HCT116 (cell line): ENCODE measurements at regions not wholly inside any gene's neighbourhood (a gene's known extent, or its start where the extent isn't known, plus 50 kb on each side); places are given as distances from the start of the nearest gene placed in this dataset.

Source experiments
- EZH2 ChIP-seq: fragments of 200-600 bp; sonication (generic); IDR thresholded peaks from 2 replicates; pipeline ENCODE4 v1.6.1; 2017; ENCODE audit warnings: antibody characterized with exemption, mixed run types
- POLR2AphosphoS5 ChIP-seq: IDR thresholded peaks from 2 replicates; pipeline ENCODE4 v1.6.1; 2011; ENCODE audit warnings: mild to moderate bottlenecking, low read depth, low read length, moderate library complexity
- SIN3A ChIP-seq: IDR thresholded peaks from 2 replicates; pipeline ENCODE4 v1.6.1; 2012; ENCODE audit warnings: low read depth
- SP1 ChIP-seq: IDR thresholded peaks from 2 replicates; pipeline ENCODE4 v1.6.1; 2012; ENCODE audit warnings: low read depth
- TCF7L2 ChIP-seq: IDR thresholded peaks from 2 replicates; pipeline ENCODE4 v1.7.0; 2011; ENCODE audit warnings: borderline replicate concordance, inconsistent platforms; ENCODE audit not compliant: insufficient read depth, insufficient read length; ENCODE audit errors: extremely low read depth
- TF ChIP-seq, protein P1 (sequence below): IDR thresholded peaks from 2 replicates; pipeline ENCODE4 v1.6.1; 2012
- TF ChIP-seq, protein P2 (sequence below), 3 experiments: fragments of 200-600 bp in 1 of 3; sonication (generic) in 1 of 3; IDR thresholded peaks in 2 of 3; conservative IDR thresholded peaks in 1 of 3; 2 replicates each; pipeline ENCODE4 v1.5.1; 2012 to 2017; ENCODE audit warnings: low read depth in 2 of 3, low read length in 2 of 3, antibody characterized with exemption in 1 of 3, borderline replicate concordance in 1 of 3, control low read depth in 1 of 3, mild to moderate bottlenecking in 1 of 3, mixed read lengths in 1 of 3, mixed run types in 1 of 3, moderate library complexity in 1 of 3; ENCODE audit not compliant: insufficient read depth in 1 of 3

DNA sequence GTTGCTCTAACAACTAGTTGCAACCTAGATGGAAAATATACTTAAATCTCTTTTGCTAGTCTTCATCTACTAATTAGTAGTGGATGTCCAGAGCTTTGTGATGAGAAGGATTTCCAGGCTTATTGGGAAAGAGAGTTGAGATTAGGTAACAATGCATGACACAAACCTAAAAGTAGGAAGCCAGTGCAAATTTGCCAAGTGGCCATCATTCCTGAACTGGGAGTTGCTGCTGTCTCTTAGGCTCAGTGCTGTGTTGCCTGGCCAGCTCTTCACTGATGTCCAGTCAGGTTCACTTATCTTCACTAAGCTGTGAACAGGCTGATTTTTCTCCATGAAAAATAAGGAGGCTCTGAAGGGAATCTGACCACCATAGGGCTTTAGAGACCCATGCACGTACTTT lies 105.6 kb upstream of the AMOT start:
- no peak for TF ChIP-seq POLR2AphosphoS5
- TF ChIP-seq, protein P1, sequence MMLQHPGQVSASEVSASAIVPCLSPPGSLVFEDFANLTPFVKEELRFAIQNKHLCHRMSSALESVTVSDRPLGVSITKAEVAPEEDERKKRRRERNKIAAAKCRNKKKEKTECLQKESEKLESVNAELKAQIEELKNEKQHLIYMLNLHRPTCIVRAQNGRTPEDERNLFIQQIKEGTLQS = no peak
- no peak for TF ChIP-seq SP1
- TF ChIP-seq, protein P2, sequence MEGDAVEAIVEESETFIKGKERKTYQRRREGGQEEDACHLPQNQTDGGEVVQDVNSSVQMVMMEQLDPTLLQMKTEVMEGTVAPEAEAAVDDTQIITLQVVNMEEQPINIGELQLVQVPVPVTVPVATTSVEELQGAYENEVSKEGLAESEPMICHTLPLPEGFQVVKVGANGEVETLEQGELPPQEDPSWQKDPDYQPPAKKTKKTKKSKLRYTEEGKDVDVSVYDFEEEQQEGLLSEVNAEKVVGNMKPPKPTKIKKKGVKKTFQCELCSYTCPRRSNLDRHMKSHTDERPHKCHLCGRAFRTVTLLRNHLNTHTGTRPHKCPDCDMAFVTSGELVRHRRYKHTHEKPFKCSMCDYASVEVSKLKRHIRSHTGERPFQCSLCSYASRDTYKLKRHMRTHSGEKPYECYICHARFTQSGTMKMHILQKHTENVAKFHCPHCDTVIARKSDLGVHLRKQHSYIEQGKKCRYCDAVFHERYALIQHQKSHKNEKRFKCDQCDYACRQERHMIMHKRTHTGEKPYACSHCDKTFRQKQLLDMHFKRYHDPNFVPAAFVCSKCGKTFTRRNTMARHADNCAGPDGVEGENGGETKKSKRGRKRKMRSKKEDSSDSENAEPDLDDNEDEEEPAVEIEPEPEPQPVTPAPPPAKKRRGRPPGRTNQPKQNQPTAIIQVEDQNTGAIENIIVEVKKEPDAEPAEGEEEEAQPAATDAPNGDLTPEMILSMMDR (IDR thresholded peaks at IDR 0.05 in 2 of 3, conservative IDR thresholded peaks at IDR 0.05 in 1 of 3; ENCODE audit: borderline replicate concordance in 1 of 3, insufficient read depth in 1 of 3, low read depth in 2 of 3, low read length in 2 of 3) = no peak
- TF ChIP-seq SIN3A = no peak
- TF ChIP-seq TCF7L2 = no peak
- TF ChIP-seq EZH2 = no peak
